NCI-H2107 treated with DMSO at 0.1 percent for 48 hours (cell line): ENCODE measurements at regions not wholly inside any gene's neighbourhood (a gene's known extent, or its start where the extent isn't known, plus 50 kb on each side); places are given as distances from the start of the nearest gene placed in this dataset.
A peak's percentile ranks its signal among the peaks of the same experiment; 100 is the strongest.

Experiments used
- DNase-seq: peaks from one replicate; lab custom pipeline; 2025; ENCODE audit not compliant: unreplicated experiment; lab: John Stamatoyannopoulos, UW

- peak; percentile 20 for DNase-seq
Measured at GRCh38 chr2:16050261-16050907, 110.0 kb downstream of the MYCN start.

GRCh38 chr2:16049406-16049805 is 109.1 kb downstream of the MYCN start:
- DNase-seq = no peak

- no peak for DNase-seq
Measured at GRCh38 chr2:16048466-16048865, 108.1 kb downstream of the MYCN start.

- no peak for DNase-seq
Measured at GRCh38 chr2:16047701-16048100, 107.4 kb downstream of the MYCN start.

- no peak for DNase-seq
Measured at GRCh38 chr2:16046649-16047048, 106.3 kb downstream of the MYCN start.

GRCh38 chr2:16045653-16046352 is 105.5 kb downstream of the MYCN start:
- DNase-seq = no peak

GRCh38 chr2:16044946-16045456 is 104.7 kb downstream of the MYCN start:
- DNase-seq = no peak

- no peak for DNase-seq
Measured at GRCh38 chr2:16043627-16044026, 103.3 kb downstream of the MYCN start.

GRCh38 chr2:16043192-16043591 is 102.8 kb downstream of the MYCN start:
- DNase-seq = no peak

GRCh38 chr2:16042201-16042700 is 101.9 kb downstream of the MYCN start:
- DNase-seq = no peak

- DNase-seq = no peak
Measured at GRCh38 chr2:16040271-16041010, 100.1 kb downstream of the MYCN start.

- DNase-seq = no peak
Measured at GRCh38 chr2:16039823-16040222, 99.5 kb downstream of the MYCN start.

GRCh38 chr2:16039055-16039454 is 98.7 kb downstream of the MYCN start:
- no peak for DNase-seq

- no peak for DNase-seq
Measured at GRCh38 chr2:16038621-16039020, 98.3 kb downstream of the MYCN start.

- no peak for DNase-seq
Measured at GRCh38 chr2:16037808-16038457, 97.6 kb downstream of the MYCN start.

GRCh38 chr2:16036951-16037350 is 96.6 kb downstream of the MYCN start:
- DNase-seq = no peak

- DNase-seq = no peak
Measured at GRCh38 chr2:16035747-16036745, 95.7 kb downstream of the MYCN start.

GRCh38 chr2:16034975-16035746 is 94.8 kb downstream of the MYCN start:
- DNase-seq = no peak
